ENCODE measurements at regions not wholly inside any gene's neighbourhood (a gene's known extent, or its start where the extent isn't known, plus 50 kb on each side); places are given as distances from the start of the nearest gene placed in this dataset.

GRCh38 chr12:77231501-77231918 lies 166.1 kb upstream of the E2F7 start:
- no peaks in the 10 kb centered on the region for H3K4me1 Mint-ChIP-seq (ENCODE audit: low read depth)
- POLR2A ChIA-PET = no interaction called here
- no peak overlapping the region for H3K27ac Mint-ChIP-seq
- CTCF ChIA-PET = no interaction called here
- H3K36me3 Mint-ChIP-seq (ENCODE audit: low read depth) = no peaks in the 10 kb centered on the region
- ATAC-seq (ENCODE audit: poor library complexity) (no peak), DNase-seq (no peak)
- H3K9me3 Mint-ChIP-seq = peaks cover 3% of the 10 kb centered on the region
- Histone ChIP-seq H3K4me1 (ENCODE audit: insufficient read depth, low read length) (no peaks in the 10 kb centered on the region), H3K27ac (ENCODE audit: low read depth in 1 of 2, low read length in 2 of 2) (no peak overlapping the region), H3K36me3 (ENCODE audit: insufficient read depth, low read length) (no peaks in the 10 kb centered on the region), H3K4me3 (ENCODE audit: low read length) (no peak overlapping the region), H3K27me3 (ENCODE audit: control insufficient read depth in 1 of 2, insufficient read depth in 2 of 2, low read length in 2 of 2) (no peaks in the 10 kb centered on the region), H3K9me3 (ENCODE audit: control insufficient read depth in 1 of 2, insufficient read depth in 1 of 2, low read length in 2 of 2) (no peaks in the 10 kb centered on the region)
- H3K4me3 Mint-ChIP-seq = no peak overlapping the region
- no peak for TF ChIP-seq CTCF (IDR thresholded peaks at IDR 0.05)
- intact Hi-C loops (cut with DNase I, micrococcal nuclease) = no loop called here
- peaks cover 5% of the 10 kb centered on the region for H3K27me3 Mint-ChIP-seq

- Histone ChIP-seq H3K9me3 (ENCODE audit: control insufficient read depth in 1 of 2, insufficient read depth in 1 of 2, low read length in 2 of 2) (no peaks in the 10 kb centered on the region), H3K27ac (ENCODE audit: low read depth in 1 of 2, low read length in 2 of 2) (no peak overlapping the region), H3K27me3 (ENCODE audit: control insufficient read depth in 1 of 2, insufficient read depth in 2 of 2, low read length in 2 of 2) (no peaks in the 10 kb centered on the region), H3K4me3 (ENCODE audit: low read length) (no peak overlapping the region), H3K4me1 (ENCODE audit: insufficient read depth, low read length) (no peaks in the 10 kb centered on the region), H3K36me3 (ENCODE audit: insufficient read depth, low read length) (no peaks in the 10 kb centered on the region)
- no peak for DNase-seq
- Mint-ChIP-seq H3K9me3 (peaks cover 3% of the 10 kb centered on the region), H3K27me3 (peaks cover 5% of the 10 kb centered on the region), H3K27ac (no peak overlapping the region), H3K4me3 (no peak overlapping the region), H3K4me1 (ENCODE audit: low read depth) (no peaks in the 10 kb centered on the region), H3K36me3 (ENCODE audit: low read depth) (no peaks in the 10 kb centered on the region)
- no peak for TF ChIP-seq CTCF (IDR thresholded peaks at IDR 0.05)
- POLR2A ChIA-PET = no interaction called here
- ATAC-seq (ENCODE audit: poor library complexity) = no peak
- intact Hi-C loops (cut with DNase I, micrococcal nuclease) = no loop called here
- CTCF ChIA-PET = no interaction called here
Observed at GRCh38 chr12:77229640-77230442, 164.5 kb upstream of the E2F7 start.

GRCh38 chr12:77228376-77228775 lies 163.0 kb upstream of the E2F7 start:
- no peak for DNase-seq
- Histone ChIP-seq H3K27ac (ENCODE audit: low read depth in 1 of 2, low read length in 2 of 2) (no peak overlapping the region), H3K9me3 (ENCODE audit: control insufficient read depth in 1 of 2, insufficient read depth in 1 of 2, low read length in 2 of 2) (no peaks in the 10 kb centered on the region), H3K4me3 (ENCODE audit: low read length) (no peak overlapping the region), H3K36me3 (ENCODE audit: insufficient read depth, low read length) (no peaks in the 10 kb centered on the region), H3K4me1 (ENCODE audit: insufficient read depth, low read length) (no peaks in the 10 kb centered on the region), H3K27me3 (ENCODE audit: control insufficient read depth in 1 of 2, insufficient read depth in 2 of 2, low read length in 2 of 2) (no peaks in the 10 kb centered on the region)
- Mint-ChIP-seq H3K4me1 (ENCODE audit: low read depth) (no peaks in the 10 kb centered on the region), H3K4me3 (no peak overlapping the region), H3K9me3 (peaks cover 3% of the 10 kb centered on the region), H3K36me3 (ENCODE audit: low read depth) (no peaks in the 10 kb centered on the region), H3K27ac (no peak overlapping the region), H3K27me3 (peaks cover 5% of the 10 kb centered on the region)
- CTCF ChIA-PET = no interaction called here
- POLR2A ChIA-PET = no interaction called here
- ATAC-seq (ENCODE audit: poor library complexity) = no peak
- no peak for TF ChIP-seq CTCF (IDR thresholded peaks at IDR 0.05)
- intact Hi-C loops (cut with DNase I, micrococcal nuclease) = no loop called here

Measured in CD4-positive, alpha-beta T cell (primary cell).